DOHH2 (cell line): ENCODE measurements at regions not wholly inside any gene's neighbourhood (a gene's known extent, or its start where the extent isn't known, plus 50 kb on each side); places are given as distances from the start of the nearest gene placed in this dataset.

ENCODE experiments used
- EZH2phosphoT487 ChIP-seq: fragments of 200-600 bp; sonication (generic); IDR thresholded peaks from 2 replicates; pipeline ENCODE4 v1.6.1; 2017; ENCODE audit warnings: borderline replicate concordance, mild to moderate bottlenecking, antibody characterized with exemption, low read length, moderate library complexity, mixed read lengths
- TF ChIP-seq, protein P1 (sequence below): fragments of 200-600 bp; sonication (generic); IDR thresholded peaks from one replicate; pipeline ENCODE4 v1.5.1; 2014; ENCODE audit warnings: antibody characterized with exemption, mild to moderate bottlenecking, low read depth, low read length; ENCODE audit not compliant: poor library complexity, severe bottlenecking

DNA sequence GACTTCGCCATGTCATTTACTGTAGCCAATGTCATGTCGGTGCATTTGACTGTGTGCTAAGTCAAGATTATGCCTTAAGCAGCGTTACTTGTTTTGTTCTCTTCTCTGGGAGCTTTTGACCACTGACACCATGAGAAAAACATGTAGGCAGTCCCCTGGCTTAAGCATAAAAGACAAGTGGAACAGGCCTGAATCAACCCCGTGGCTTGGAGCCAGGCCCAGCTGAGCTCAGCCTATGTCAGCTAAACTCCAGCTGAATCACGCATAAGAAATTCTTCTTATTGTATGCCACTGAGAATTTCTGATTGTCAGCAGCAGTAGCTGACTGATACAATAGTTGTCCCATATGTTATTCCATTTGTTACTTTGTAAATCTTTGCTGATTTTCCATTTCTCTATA is 261.9 kb downstream of the CBLL2 start:
- TF ChIP-seq, protein P1, sequence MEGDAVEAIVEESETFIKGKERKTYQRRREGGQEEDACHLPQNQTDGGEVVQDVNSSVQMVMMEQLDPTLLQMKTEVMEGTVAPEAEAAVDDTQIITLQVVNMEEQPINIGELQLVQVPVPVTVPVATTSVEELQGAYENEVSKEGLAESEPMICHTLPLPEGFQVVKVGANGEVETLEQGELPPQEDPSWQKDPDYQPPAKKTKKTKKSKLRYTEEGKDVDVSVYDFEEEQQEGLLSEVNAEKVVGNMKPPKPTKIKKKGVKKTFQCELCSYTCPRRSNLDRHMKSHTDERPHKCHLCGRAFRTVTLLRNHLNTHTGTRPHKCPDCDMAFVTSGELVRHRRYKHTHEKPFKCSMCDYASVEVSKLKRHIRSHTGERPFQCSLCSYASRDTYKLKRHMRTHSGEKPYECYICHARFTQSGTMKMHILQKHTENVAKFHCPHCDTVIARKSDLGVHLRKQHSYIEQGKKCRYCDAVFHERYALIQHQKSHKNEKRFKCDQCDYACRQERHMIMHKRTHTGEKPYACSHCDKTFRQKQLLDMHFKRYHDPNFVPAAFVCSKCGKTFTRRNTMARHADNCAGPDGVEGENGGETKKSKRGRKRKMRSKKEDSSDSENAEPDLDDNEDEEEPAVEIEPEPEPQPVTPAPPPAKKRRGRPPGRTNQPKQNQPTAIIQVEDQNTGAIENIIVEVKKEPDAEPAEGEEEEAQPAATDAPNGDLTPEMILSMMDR = no peak
- no peak for TF ChIP-seq EZH2phosphoT487
